RWPE1 (cell line): ENCODE measurements at regions not wholly inside any gene's neighbourhood (a gene's known extent, or its start where the extent isn't known, plus 50 kb on each side); places are given as distances from the start of the nearest gene placed in this dataset.

Source experiments
- CTCF ChIA-PET: fragments of 350-600 bp; sonication (Branson Sonifier 250); formaldehyde crosslinking; extraction: SDS; loops from one replicate; lab custom pipeline; 2021; lab: Yijun Ruan, JAX
- POLR2A ChIA-PET: fragments of 400-600 bp; formaldehyde crosslinking; extraction: SDS; loops from one replicate; lab custom pipeline; 2020; ENCODE audit warnings: antibody characterized with exemption; ENCODE audit not compliant: low non-redundant PET; lab: Yijun Ruan, JAX
- DNase-seq: peaks from one replicate; pipeline ENCODE4 v3.0.0; 2012; ENCODE audit warnings: low spot score
- H3K27ac ChIP-seq: fragments of 450-650 bp; 2 replicates; pipeline ENCODE4 v1.5.1; 2017
- TF ChIP-seq, protein P1 (sequence below): fragments of 450-650 bp; conservative IDR thresholded peaks from 2 replicates; pipeline ENCODE4 v1.5.1; 2017; ENCODE audit warnings: low read depth, mild to moderate bottlenecking

DNA sequence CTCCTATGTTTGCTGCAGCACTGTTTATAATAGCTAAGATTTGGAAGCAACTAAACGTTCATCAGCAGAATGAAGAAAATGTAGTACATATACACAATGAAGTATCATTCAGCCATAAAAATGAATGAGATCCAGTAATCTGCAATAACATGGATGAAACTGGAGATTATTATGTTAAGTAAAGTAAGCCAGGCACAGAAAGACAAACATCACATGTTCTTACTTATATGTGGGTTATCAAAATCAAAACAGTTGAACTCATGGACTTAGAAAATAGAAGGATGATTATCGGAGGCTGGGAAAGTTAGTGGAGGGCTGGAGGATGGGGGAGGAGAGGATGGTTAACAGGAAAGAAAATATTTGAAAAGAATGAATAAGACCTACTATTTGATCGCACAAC is 1017.6 kb downstream of the KCNT2 start:
- H3K27ac ChIP-seq, result no peak overlapping the region
- CTCF ChIA-PET, result no interaction called here
- no peak for DNase-seq

DNA sequence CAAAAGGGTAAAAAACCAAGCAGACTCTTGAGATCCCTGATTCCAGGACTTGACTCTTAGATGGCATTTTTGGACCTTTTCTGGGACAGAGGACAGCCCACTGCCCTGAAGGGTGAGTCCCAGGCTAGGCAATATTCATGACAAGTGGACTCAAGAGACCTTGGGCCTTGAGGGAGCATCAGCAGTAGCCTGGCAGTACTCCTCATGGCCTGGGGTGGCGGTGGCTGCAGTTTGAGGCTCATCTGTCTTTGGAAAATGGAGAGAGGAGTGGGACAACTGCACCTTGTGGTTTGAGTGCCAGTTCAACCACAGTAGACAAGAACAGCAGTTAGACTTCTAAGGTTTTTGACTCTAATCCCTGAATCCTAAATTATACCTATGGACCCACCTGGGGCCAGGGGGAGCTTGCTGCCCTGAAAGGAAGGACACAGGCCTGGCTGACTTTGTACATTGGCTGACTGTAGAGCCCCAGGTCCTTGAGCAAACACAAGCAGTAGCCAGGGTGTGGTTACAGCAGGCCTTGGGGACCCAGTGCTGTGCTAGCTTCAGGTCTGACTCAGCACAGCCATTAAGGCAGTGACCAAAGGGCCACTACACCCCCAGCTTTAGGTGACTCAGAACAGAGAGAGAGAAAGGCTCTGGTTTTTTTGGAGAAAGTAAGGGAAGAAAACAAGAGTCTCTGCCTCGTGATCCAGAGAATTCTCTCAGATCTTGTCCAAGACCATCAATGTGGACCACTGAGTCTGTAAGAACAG is 1023.2 kb downstream of the KCNT2 start:
- no peak for DNase-seq
- ChIA-PET CTCF (no interaction called here), POLR2A (no interaction called here)
- TF ChIP-seq, protein P1, sequence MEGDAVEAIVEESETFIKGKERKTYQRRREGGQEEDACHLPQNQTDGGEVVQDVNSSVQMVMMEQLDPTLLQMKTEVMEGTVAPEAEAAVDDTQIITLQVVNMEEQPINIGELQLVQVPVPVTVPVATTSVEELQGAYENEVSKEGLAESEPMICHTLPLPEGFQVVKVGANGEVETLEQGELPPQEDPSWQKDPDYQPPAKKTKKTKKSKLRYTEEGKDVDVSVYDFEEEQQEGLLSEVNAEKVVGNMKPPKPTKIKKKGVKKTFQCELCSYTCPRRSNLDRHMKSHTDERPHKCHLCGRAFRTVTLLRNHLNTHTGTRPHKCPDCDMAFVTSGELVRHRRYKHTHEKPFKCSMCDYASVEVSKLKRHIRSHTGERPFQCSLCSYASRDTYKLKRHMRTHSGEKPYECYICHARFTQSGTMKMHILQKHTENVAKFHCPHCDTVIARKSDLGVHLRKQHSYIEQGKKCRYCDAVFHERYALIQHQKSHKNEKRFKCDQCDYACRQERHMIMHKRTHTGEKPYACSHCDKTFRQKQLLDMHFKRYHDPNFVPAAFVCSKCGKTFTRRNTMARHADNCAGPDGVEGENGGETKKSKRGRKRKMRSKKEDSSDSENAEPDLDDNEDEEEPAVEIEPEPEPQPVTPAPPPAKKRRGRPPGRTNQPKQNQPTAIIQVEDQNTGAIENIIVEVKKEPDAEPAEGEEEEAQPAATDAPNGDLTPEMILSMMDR, result no peak
- H3K27ac ChIP-seq, result no peak overlapping the region

More for the DNA sequence above, 1017.6 kb downstream of the KCNT2 start:
- TF ChIP-seq, protein P1, result no peak
- POLR2A ChIA-PET, result no interaction called here

DNA sequence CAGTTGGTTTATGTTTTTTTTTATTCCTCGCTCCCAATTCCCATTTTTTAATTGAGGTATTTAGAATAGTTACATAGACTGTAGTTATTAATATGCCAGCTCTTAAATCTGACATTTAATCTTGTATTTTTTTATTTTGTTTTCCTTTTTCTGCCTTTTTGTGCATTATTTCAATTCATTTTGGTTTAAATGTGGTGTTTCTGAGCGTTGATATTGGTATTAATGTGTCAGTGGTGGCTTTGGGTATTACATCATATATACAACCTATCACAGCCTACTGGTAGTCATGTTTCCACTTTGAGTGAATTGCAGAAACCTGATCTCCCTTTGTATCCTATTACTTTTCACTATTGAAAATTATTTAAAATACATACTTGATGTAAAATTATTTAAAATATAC is 1027.3 kb downstream of the KCNT2 start:
- no peak overlapping the region for H3K27ac ChIP-seq
- DNase-seq, result peak; percentile 34
- TF ChIP-seq, protein P1, result no peak
- ChIA-PET POLR2A (no interaction called here), CTCF (interaction anchor here (0.6 to 1.2 kb wide), 9 partner anchors 8 to 1197 kb away, joined by 3 to 6 read pairs (median 3); no protein-coding TSS in a partner anchor)

DNA sequence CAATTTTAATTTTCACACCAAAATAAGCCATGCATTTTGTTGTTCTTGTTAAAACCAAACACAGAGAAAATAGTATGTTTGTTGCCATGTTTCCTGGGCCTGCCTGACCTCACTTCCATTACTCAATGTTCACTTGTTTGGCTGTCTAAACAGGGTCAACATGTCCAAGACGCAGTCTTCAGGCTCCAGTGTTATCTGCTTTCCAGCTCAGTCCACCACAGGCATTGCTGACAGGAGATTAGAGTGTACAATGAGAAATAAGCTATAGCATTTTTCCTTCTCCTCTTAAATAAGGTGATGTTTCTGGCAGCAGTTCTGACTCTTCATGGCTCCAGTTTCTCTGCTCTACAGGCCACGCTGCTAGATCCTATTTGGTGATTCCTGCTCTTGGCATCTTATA is 1030.5 kb downstream of the KCNT2 start:
- DNase-seq, result no peak
- H3K27ac ChIP-seq, result no peak overlapping the region
- POLR2A ChIA-PET, result no interaction called here
- TF ChIP-seq, protein P1, result no peak
- CTCF ChIA-PET, result interaction anchor here (0.6 kb wide), 1 partner anchor 169 kb away, joined by 3 read pairs; no protein-coding TSS in a partner anchor

DNA sequence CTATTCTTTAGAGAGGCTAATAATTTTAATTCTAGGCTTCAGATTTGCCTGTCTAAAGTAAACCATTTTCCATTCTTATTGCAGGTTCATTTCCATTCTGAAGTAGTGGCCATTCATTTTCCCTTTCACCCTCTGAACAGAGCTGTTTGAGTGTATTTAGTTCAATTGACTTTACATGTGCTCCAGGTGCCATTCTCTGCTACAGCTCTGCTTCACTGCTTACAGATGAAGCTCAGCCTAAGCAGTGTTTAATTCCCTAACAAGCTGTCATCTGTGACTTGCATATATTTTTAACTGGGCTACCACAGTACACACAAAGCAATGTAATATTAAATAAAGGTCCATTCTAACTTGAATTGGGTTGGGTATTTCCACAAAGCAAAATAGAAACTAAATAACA is 1031.6 kb downstream of the KCNT2 start:
- TF ChIP-seq, protein P1, result no peak
- H3K27ac ChIP-seq, result no peak overlapping the region
- ChIA-PET POLR2A (no interaction called here), CTCF (interaction anchor here (0.6 to 0.7 kb wide), 3 partner anchors 34 to 1152 kb away, joined by 3 to 5 read pairs (median 4); no protein-coding TSS in a partner anchor)
- no peak for DNase-seq

DNA sequence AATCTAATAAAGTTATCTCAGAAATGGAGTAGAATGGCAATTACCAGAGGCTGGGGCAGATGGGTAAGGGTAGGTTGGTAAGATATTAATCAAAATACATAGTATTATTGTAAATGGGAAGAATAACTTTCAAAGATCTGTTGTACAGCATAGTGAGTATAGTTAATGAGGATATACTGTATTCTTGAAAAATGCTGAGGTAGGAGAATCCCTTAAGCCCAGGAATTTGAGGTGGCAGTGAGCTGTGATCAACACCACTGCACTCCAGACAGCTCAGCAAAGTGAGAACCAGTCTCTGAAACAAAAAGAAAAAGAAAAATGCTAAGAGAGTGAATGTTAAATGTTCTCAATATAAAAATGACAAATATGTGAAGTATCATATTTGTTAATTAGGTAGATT is 1033.7 kb downstream of the KCNT2 start:
- TF ChIP-seq, protein P1, result no peak
- no peak overlapping the region for H3K27ac ChIP-seq
- DNase-seq, result no peak
- ChIA-PET CTCF (no interaction called here), POLR2A (no interaction called here)
